ENCODE measurements at regions not wholly inside any gene's neighbourhood (a gene's known extent, or its start where the extent isn't known, plus 50 kb on each side); places are given as distances from the start of the nearest gene placed in this dataset.

DNA sequence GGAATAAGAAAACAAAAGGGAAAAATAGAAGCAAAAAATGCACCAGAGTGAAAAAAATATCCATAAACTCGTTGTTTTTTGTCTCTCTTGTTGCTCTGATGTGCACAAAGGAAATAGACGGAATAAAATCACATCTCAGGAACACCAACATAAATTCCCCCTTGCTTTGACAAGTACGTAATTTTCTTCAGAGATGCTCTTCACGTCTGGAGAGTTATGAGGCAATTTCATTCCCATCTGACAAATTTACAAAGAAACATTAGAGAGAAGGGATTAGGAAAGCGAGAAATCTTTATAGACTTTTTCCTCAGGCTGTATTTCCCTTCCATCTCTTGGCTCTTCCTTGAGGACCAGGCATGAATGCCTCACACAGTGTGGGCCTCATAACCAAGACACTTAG lies 250.1 kb upstream of the ZFP64 start:
- TF ChIP-seq, protein P1, sequence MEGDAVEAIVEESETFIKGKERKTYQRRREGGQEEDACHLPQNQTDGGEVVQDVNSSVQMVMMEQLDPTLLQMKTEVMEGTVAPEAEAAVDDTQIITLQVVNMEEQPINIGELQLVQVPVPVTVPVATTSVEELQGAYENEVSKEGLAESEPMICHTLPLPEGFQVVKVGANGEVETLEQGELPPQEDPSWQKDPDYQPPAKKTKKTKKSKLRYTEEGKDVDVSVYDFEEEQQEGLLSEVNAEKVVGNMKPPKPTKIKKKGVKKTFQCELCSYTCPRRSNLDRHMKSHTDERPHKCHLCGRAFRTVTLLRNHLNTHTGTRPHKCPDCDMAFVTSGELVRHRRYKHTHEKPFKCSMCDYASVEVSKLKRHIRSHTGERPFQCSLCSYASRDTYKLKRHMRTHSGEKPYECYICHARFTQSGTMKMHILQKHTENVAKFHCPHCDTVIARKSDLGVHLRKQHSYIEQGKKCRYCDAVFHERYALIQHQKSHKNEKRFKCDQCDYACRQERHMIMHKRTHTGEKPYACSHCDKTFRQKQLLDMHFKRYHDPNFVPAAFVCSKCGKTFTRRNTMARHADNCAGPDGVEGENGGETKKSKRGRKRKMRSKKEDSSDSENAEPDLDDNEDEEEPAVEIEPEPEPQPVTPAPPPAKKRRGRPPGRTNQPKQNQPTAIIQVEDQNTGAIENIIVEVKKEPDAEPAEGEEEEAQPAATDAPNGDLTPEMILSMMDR (conservative IDR thresholded peaks at IDR 0.05; ENCODE audit: low read length): no peak
- no peak for TF ChIP-seq EZH2phosphoT487 (IDR thresholded peaks at IDR 0.05; ENCODE audit: borderline replicate concordance, low read depth, low read length)
